SK-N-SH (cell line): ENCODE measurements at regions not wholly inside any gene's neighbourhood (a gene's known extent, or its start where the extent isn't known, plus 50 kb on each side); places are given as distances from the start of the nearest gene placed in this dataset.

ENCODE experiments used
- CTCF ChIA-PET: fragments of 300-600, 350-600 bp; formaldehyde crosslinking; extraction: SDS; loops from one replicate; lab custom pipeline; 2021; lab: Yijun Ruan, JAX
- POLR2A ChIA-PET: fragments of 350-600 bp; sonication (Branson Sonifier 250); formaldehyde crosslinking; extraction: SDS; loops from one replicate; lab custom pipeline; 2020; ENCODE audit warnings: antibody characterized with exemption, inconsistent platforms; lab: Yijun Ruan, JAX
- DNase-seq: peaks from one replicate; pipeline ENCODE4 v3.0.0; 2012
- H2AFZ ChIP-seq: fragments of 200-600 bp; sonication (generic); 2 replicates; pipeline ENCODE4 v1.8.1; 2016; ENCODE audit warnings: antibody characterized with exemption, mild to moderate bottlenecking, low read depth
- H3F3A ChIP-seq: fragments of 200-600 bp; sonication (generic); replicated peaks from 2 replicates; pipeline ENCODE3; 2016; ENCODE audit warnings: antibody characterized with exemption, mild to moderate bottlenecking; ENCODE audit not compliant: insufficient read depth
- H3K27ac ChIP-seq, 2 experiments: fragments of 200-500 bp in 1 of 2; fragments of 200-600 bp in 1 of 2; sonication (Bioruptor generic) in 1 of 2; sonication (generic), shearing (Covaris generic) in 1 of 2; 2 replicates each; pipeline versions ENCODE4 v1.5.1 to v1.6.1; 2014 to 2016; ENCODE audit warnings: low read depth in 2 of 2, inconsistent platforms in 1 of 2, low read length in 1 of 2, mild to moderate bottlenecking in 1 of 2, mixed read lengths in 1 of 2
- H3K27me3 ChIP-seq: fragments of 200-600 bp; sonication (generic), shearing (Covaris generic); 2 replicates; pipeline ENCODE4 v1.6.1; 2016; ENCODE audit warnings: mixed run types; ENCODE audit not compliant: insufficient read depth
- H3K36me3 ChIP-seq, 2 experiments: fragments of 200-500 bp in 1 of 2; fragments of 200-600 bp in 1 of 2; sonication (Bioruptor generic) in 1 of 2; sonication (generic) in 1 of 2; replicated peaks in 1 of 2; 2 replicates each; pipeline versions ENCODE3 to v1.5.1; 2014 to 2016; ENCODE audit warnings: low read length in 1 of 2, mild to moderate bottlenecking in 1 of 2; ENCODE audit not compliant: insufficient read depth in 2 of 2, control insufficient read depth in 1 of 2
- H3K4me1 ChIP-seq, 2 experiments: fragments of 200-500 bp in 1 of 2; fragments of 200-600 bp in 1 of 2; sonication (Bioruptor generic) in 1 of 2; sonication (generic), shearing (Covaris generic) in 1 of 2; 2 replicates each; pipeline versions ENCODE4 v1.5.1 to v1.6.1; 2014 to 2016; ENCODE audit warnings: low read depth in 1 of 2, low read length in 1 of 2, mixed run types in 1 of 2; ENCODE audit not compliant: insufficient read depth in 2 of 2, control insufficient read depth in 1 of 2
- H3K4me2 ChIP-seq: fragments of 200-600 bp; sonication (generic), shearing (Covaris generic); 2 replicates; pipeline ENCODE4 v1.6.1; 2017; ENCODE audit warnings: mixed run types
- H3K4me3 ChIP-seq, 2 experiments: fragments of 200-500 bp in 1 of 2; fragments of 200-600 bp in 1 of 2; sonication (Bioruptor generic) in 1 of 2; sonication (generic), shearing (Covaris generic) in 1 of 2; 2 replicates each; pipeline versions ENCODE4 v1.5.1 to v1.8.1; 2014 to 2016; ENCODE audit warnings: low read depth in 2 of 2, inconsistent platforms in 1 of 2, low read length in 1 of 2, mild to moderate bottlenecking in 1 of 2, mixed read lengths in 1 of 2, moderate library complexity in 1 of 2
- H3K79me2 ChIP-seq: fragments of 200-600 bp; sonication (generic); 2 replicates; pipeline ENCODE4 v1.8.1; 2017; ENCODE audit warnings: mild to moderate bottlenecking; ENCODE audit not compliant: insufficient read depth
- H3K9ac ChIP-seq: fragments of 200-600 bp; sonication (generic); 2 replicates; pipeline ENCODE4 v1.6.1; 2017; ENCODE audit warnings: mixed run types
- H3K9me2 ChIP-seq: fragments of 200-600 bp; sonication (generic); 2 replicates; pipeline ENCODE4 v1.6.1; 2017; ENCODE audit warnings: mixed run types
- H3K9me3 ChIP-seq: fragments of 200-600 bp; sonication (generic); 2 replicates; pipeline ENCODE4 v1.6.1; 2017; ENCODE audit warnings: mixed run types, mild to moderate bottlenecking, moderate library complexity
- H4K20me1 ChIP-seq: fragments of 200-600 bp; sonication (generic); 2 replicates; pipeline ENCODE4 v1.6.1; 2017; ENCODE audit warnings: mild to moderate bottlenecking, mixed run types; ENCODE audit not compliant: insufficient read depth
- CHD2 ChIP-seq: fragments of 150-350 bp; IDR thresholded peaks from 2 replicates; pipeline ENCODE4 v1.6.1; 2018; ENCODE audit warnings: low read length; ENCODE audit not compliant: partially characterized antibody
- EP300 ChIP-seq, 2 experiments: IDR thresholded peaks; 2 replicates each; pipeline versions ENCODE4 v1.4.0 to v1.6.1; 2012; ENCODE audit warnings: borderline replicate concordance in 1 of 2, low read depth in 1 of 2, low read length in 1 of 2
- FOXJ3 ChIP-seq: sonication (generic); formaldehyde crosslinking; IDR thresholded peaks from 2 replicates; pipeline ENCODE4 v1.5.1; 2020; ENCODE audit warnings: mild to moderate bottlenecking, missing genetic modification reagents
- GATA2 ChIP-seq: sonication (generic); formaldehyde crosslinking; IDR thresholded peaks from 2 replicates; pipeline ENCODE4 v1.5.0; 2020; ENCODE audit warnings: mild to moderate bottlenecking, missing genetic modification reagents
- MXI1 ChIP-seq: IDR thresholded peaks from 2 replicates; pipeline ENCODE4 v1.6.1; 2012; ENCODE audit warnings: mild to moderate bottlenecking, low read depth, low read length, improper control_type of control experiment
- NFIC ChIP-seq: IDR thresholded peaks from 2 replicates; pipeline ENCODE4 v1.4.0; 2012; ENCODE audit warnings: borderline replicate concordance
- NRF1 ChIP-seq: IDR thresholded peaks from 2 replicates; pipeline ENCODE4 v1.6.1; 2012; ENCODE audit warnings: low read depth, mild to moderate bottlenecking, low read length
- POLR2AphosphoS5 ChIP-seq: IDR thresholded peaks from 2 replicates; pipeline ENCODE4 v1.6.1; 2012; ENCODE audit warnings: low read depth, low read length
- RAD21 ChIP-seq: IDR thresholded peaks from 2 replicates; pipeline ENCODE4 v1.6.1; 2012; ENCODE audit warnings: mild to moderate bottlenecking, low read length
- RCOR1 ChIP-seq: fragments of 150-350 bp; IDR thresholded peaks from 2 replicates; pipeline ENCODE4 v1.6.1; 2017; ENCODE audit warnings: antibody characterized with exemption, low read length
- RXRA ChIP-seq: IDR thresholded peaks from 2 replicates; pipeline ENCODE4 v1.4.0; 2012; ENCODE audit warnings: low read depth, mild to moderate bottlenecking, borderline replicate concordance
- SIN3A ChIP-seq: IDR thresholded peaks from 2 replicates; pipeline ENCODE4 v1.6.1; 2012; ENCODE audit warnings: low read depth, mild to moderate bottlenecking, low read length, moderate library complexity, borderline replicate concordance
- SMC3 ChIP-seq: IDR thresholded peaks from 2 replicates; pipeline ENCODE4 v1.6.1; 2012; ENCODE audit warnings: low read depth, low read length, improper control_type of control experiment
- TAF1 ChIP-seq: IDR thresholded peaks from 2 replicates; pipeline ENCODE4 v1.6.1; 2012; ENCODE audit warnings: low read depth, mild to moderate bottlenecking, low read length, moderate library complexity, borderline replicate concordance
- TCF12 ChIP-seq: IDR thresholded peaks from 2 replicates; pipeline ENCODE4 v1.4.0; 2012
- WGBS: methylation state at CpG from one replicate; pipeline ENCODE4 v1.1.6; 2017; ENCODE audit warnings: low lambda C conversion rate; 5-methylcytosine and 5-hydroxymethylcytosine counted together
- TF ChIP-seq, protein P1 (sequence below): fragments of 150-350 bp; IDR thresholded peaks from 2 replicates; pipeline ENCODE4 v1.6.1; 2017; ENCODE audit warnings: antibody characterized with exemption, low read length, low read depth, borderline replicate concordance
- TF ChIP-seq, protein P2 (sequence below): IDR thresholded peaks from 2 replicates; pipeline ENCODE4 v1.4.0; 2012; ENCODE audit warnings: low read depth, borderline replicate concordance
- TF ChIP-seq, protein P3 (sequence below): IDR thresholded peaks from 2 replicates; pipeline ENCODE4 v1.4.0; 2012; ENCODE audit warnings: low read depth
- TF ChIP-seq, protein P4 (sequence below): IDR thresholded peaks from 2 replicates; pipeline ENCODE4; 2012

DNA sequence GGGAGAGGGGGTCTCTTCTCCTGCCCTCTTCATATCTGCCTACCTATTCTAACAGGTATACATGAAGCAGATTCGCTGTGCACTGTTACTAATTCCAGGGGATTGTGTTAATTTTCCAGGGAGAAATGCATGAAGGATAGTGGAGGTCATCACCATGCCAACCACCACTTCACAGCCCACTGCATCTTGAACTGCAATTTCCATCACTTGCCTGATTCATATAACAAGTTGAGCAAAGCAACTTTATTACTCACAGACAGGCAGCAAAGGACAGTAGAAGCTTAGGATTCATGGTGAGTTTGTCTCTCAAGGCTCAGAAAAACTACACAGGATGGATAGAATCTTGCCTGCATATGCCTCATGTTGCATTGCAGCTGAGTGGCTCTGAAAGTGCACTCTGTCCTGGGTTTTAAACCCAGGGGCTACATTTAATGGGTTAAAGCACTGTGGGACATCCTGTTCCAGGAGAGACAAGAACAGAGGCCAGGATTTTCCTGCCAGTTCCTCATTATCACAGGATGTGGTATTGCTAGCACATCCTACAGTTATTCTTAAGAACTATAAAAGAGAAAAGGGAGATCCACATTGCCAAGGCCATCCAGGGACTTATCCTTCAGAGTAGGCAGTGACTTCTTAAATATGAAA lies 136.9 kb upstream of the PRSS1 start (continued):
- TF ChIP-seq TAF1 (no peak), FOXJ3 (no peak), SMC3 (no peak)
- TF ChIP-seq, protein P1, sequence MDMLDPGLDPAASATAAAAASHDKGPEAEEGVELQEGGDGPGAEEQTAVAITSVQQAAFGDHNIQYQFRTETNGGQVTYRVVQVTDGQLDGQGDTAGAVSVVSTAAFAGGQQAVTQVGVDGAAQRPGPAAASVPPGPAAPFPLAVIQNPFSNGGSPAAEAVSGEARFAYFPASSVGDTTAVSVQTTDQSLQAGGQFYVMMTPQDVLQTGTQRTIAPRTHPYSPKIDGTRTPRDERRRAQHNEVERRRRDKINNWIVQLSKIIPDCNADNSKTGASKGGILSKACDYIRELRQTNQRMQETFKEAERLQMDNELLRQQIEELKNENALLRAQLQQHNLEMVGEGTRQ = no peak
- TF ChIP-seq, protein P2, sequence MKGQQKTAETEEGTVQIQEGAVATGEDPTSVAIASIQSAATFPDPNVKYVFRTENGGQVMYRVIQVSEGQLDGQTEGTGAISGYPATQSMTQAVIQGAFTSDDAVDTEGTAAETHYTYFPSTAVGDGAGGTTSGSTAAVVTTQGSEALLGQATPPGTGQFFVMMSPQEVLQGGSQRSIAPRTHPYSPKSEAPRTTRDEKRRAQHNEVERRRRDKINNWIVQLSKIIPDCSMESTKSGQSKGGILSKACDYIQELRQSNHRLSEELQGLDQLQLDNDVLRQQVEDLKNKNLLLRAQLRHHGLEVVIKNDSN = no peak

DNA sequence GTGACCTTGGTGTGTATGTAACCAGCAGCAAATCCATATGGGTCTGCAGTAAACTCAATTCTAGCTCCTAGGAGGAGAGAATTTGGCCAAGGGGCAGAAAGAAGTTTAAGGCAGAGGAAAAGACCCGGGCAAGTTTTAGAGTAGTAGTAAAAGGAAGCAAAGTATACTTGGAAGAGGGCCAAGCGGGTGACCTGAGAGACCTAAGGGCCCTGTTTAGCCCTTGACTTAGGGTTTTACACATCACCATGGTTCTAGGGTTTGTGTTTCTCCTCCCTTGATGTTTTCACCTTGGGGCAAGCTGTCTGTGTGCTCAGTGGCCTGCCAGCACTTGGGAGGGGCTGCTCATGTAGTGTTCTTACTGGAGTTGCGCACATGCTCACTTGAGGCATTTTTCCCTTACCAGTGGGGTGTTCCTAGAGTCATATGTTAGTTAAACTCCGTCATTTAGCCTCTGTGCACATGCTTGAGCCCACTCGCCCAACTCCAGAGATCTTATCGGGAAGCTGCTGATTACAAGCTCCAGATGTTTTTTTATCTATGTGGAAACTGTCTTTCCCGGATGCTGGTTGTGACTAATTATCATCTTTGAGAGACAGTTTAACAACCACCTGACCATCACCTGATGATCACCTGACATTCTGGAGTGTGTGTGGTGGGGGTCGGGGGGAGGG lies 137.6 kb upstream of the PRSS1 start:
- Histone ChIP-seq H3K27ac (peak overlapping the region in 1 of 2 experiments; percentile 98; a peak in 2 of 4 replicates), H3K79me2 (no peaks in the 10 kb centered on the region), H3K9me3 (no peaks in the 10 kb centered on the region), H3K9me2 (no peaks in the 10 kb centered on the region), H4K20me1 (no peaks in the 10 kb centered on the region), H3K4me2 (no peak overlapping the region), H3K36me3 (no peaks in the 10 kb centered on the region)
- POLR2A ChIA-PET = interaction anchor here (1.0 kb wide), 1 partner anchor 34 kb away, joined by 4 read pairs; no protein-coding TSS in a partner anchor
- DNase-seq = peak; percentile 68
- CTCF ChIA-PET = interaction anchor here (0.7 to 15.3 kb wide), 16 partner anchors 8 to 603 kb away, joined by 3 to 417 read pairs (median 6); no protein-coding TSS in a partner anchor
- 42% methylated on average over 8 of the region's 8 CpGs for WGBS
- TF ChIP-seq GATA2 (CRISPR knock-in tag) = peak; percentile 96
- TF ChIP-seq SIN3A = 0 out of 2 replicates have a peak, but pooled peaks have one; percentile 30
- TF ChIP-seq FOXJ3 = 0 out of 2 replicates have a peak, but pooled peaks have one; percentile 75
- TF ChIP-seq CHD2 = peak; percentile 90
- TF ChIP-seq RXRA = no peak
- TF ChIP-seq NFIC = peak; percentile 6; the same call in 1 of the 2 replicates
- TF ChIP-seq NRF1 = no peak; the same call in 1 of the 2 replicates
- TF ChIP-seq, protein P3, sequence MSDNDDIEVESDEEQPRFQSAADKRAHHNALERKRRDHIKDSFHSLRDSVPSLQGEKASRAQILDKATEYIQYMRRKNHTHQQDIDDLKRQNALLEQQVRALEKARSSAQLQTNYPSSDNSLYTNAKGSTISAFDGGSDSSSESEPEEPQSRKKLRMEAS = no peak
- TF ChIP-seq TCF12 = peak; percentile 68
- no peak for TF ChIP-seq TAF1
- TF ChIP-seq EP300 (IDR thresholded peaks at IDR 0.05; ENCODE audit: borderline replicate concordance in 1 of 2, low read depth in 1 of 2, low read length in 1 of 2) = peak; percentile 23 to 95; a peak in 3 of 4 replicates
- TF ChIP-seq POLR2AphosphoS5 = no peak
- TF ChIP-seq, protein P4, sequence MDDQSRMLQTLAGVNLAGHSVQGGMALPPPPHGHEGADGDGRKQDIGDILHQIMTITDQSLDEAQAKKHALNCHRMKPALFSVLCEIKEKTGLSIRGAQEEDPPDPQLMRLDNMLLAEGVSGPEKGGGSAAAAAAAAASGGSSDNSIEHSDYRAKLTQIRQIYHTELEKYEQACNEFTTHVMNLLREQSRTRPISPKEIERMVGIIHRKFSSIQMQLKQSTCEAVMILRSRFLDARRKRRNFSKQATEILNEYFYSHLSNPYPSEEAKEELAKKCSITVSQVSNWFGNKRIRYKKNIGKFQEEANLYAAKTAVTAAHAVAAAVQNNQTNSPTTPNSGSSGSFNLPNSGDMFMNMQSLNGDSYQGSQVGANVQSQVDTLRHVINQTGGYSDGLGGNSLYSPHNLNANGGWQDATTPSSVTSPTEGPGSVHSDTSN = 0 out of 2 replicates have a peak, but pooled peaks have one; percentile 4
- TF ChIP-seq, protein P2 = 0 out of 2 replicates have a peak, but pooled peaks have one; percentile 14
- TF ChIP-seq RCOR1 = peak; percentile 90; the same call in 1 of the 2 replicates
- TF ChIP-seq RAD21 = 0 out of 2 replicates have a peak, but pooled peaks have one; percentile 19
- peak; percentile 84; the same call in 1 of the 2 replicates for TF ChIP-seq MXI1
- TF ChIP-seq, protein P1 = peak; percentile 36; the same call in 1 of the 2 replicates
- no peak for TF ChIP-seq SMC3
- TF ChIP-seq, all 33 proteins: peak for 13
- Histone ChIP-seq H3K27me3 (no peaks in the 10 kb centered on the region), H3K4me1 (peaks cover 0 to 17% of the 10 kb centered on the region in 2 experiments; a peak in 2 of 4 replicates), H2AFZ (no peak overlapping the region), H3K4me3 (no peak overlapping the region), H3F3A (no peaks in the 10 kb centered on the region), H3K9ac (no peak overlapping the region)
